HCT116 (cell line): ENCODE measurements at regions not wholly inside any gene's neighbourhood (a gene's known extent, or its start where the extent isn't known, plus 50 kb on each side); places are given as distances from the start of the nearest gene placed in this dataset.

Experiments used
- ATAC-seq: fragments of 200-7000 bp; cut with Tn5 transposase; 2 replicates; pipeline ENCODE4 v1.9.1; 2020; ENCODE audit warnings: mild to moderate bottlenecking, moderate library complexity
- BruUV-seq: library from RNA; stranded (reverse); fragments of 400-500 nt; replicated peaks from 2 replicates; lab custom pipeline; 2021; lab: Mats Ljungman, UMichigan
- CTCF ChIA-PET: fragments of 300-600 bp; sonication (Branson Sonifier 250); formaldehyde crosslinking; loops from one replicate; lab custom pipeline; 2021; ENCODE audit warnings: antibody characterized with exemption; lab: Charles Lee
- POLR2A ChIA-PET: fragments of 300-600, 350-600 bp; sonication (Branson Sonifier 250); formaldehyde crosslinking; loops from one replicate; lab custom pipeline; 2021; ENCODE audit warnings: antibody characterized with exemption; lab: Charles Lee
- RAD21 ChIA-PET, 2 experiments: fragments of 300-600 bp; sonication (Branson Sonifier 250); formaldehyde crosslinking; loops; one replicate each; lab custom pipeline; 2023; ENCODE audit warnings: low total read pairs in 2 of 2; ENCODE audit not compliant: uncharacterized antibody in 2 of 2, unreplicated experiment in 2 of 2, low non-redundant PET in 1 of 2; lab: Charles Lee
- DNase-seq: peaks from one replicate; pipeline ENCODE4 v3.0.0-alpha.2; 2010; ENCODE audit warnings: low read depth, low spot score
- H2AFZ ChIP-seq: fragments of 200-600 bp; shearing (Covaris generic), sonication (generic); 2 replicates; pipeline ENCODE4 v1.6.1; 2017; ENCODE audit warnings: low read depth, mixed run types, mixed read lengths, antibody characterized with exemption, low read length; ENCODE audit not compliant: poor library complexity, severe bottlenecking
- H3K27ac ChIP-seq: 2 replicates; pipeline ENCODE4 v1.5.1; 2012; ENCODE audit warnings: low read depth, low read length
- H3K27me3 ChIP-seq: fragments of 200-600 bp; sonication (generic); 2 replicates; pipeline ENCODE4 v1.6.1; 2016; ENCODE audit warnings: mixed run types, low read length, mixed read lengths; ENCODE audit not compliant: insufficient read depth
- H3K36me3 ChIP-seq, 2 experiments: fragments of 200-500 bp in 1 of 2; fragments of 200-600 bp in 1 of 2; sonication (Bioruptor generic) in 1 of 2; sonication (generic) in 1 of 2; 2 replicates each; pipeline versions ENCODE4 v1.5.1 to v1.6.1; 2014 to 2016; ENCODE audit warnings: low read length in 2 of 2, inconsistent platforms in 1 of 2, mixed read lengths in 1 of 2, mixed run types in 1 of 2; ENCODE audit not compliant: insufficient read depth in 2 of 2, control insufficient read depth in 1 of 2
- H3K4me1 ChIP-seq, 2 experiments: fragments of 200-600 bp in 1 of 2; sonication (generic) in 1 of 2; 2 replicates each; pipeline versions ENCODE4 v1.5.1 to v1.6.1; 2012 to 2017; ENCODE audit warnings: low read length in 2 of 2, inconsistent platforms in 1 of 2, mild to moderate bottlenecking in 1 of 2, mixed read lengths in 1 of 2, mixed run types in 1 of 2, moderate library complexity in 1 of 2; ENCODE audit not compliant: insufficient read depth in 2 of 2, control insufficient read depth in 1 of 2
- H3K4me2 ChIP-seq: fragments of 200-600 bp; sonication (generic); 2 replicates; pipeline ENCODE4 v1.6.1; 2017; ENCODE audit warnings: mixed run types, low read length, mixed read lengths
- H3K4me3 ChIP-seq, 2 experiments: fragments of 200-600 bp in 1 of 2; sonication (generic) in 1 of 2; replicated peaks in 1 of 2; 2 replicates each; pipeline ENCODE4 v1.5.1; 2011 to 2016; ENCODE audit warnings: low read length in 2 of 2, control low read depth in 1 of 2, low read depth in 1 of 2, mild to moderate bottlenecking in 1 of 2, mixed read lengths in 1 of 2, mixed run types in 1 of 2
- H3K79me2 ChIP-seq: fragments of 200-600 bp; sonication (generic); 2 replicates; pipeline ENCODE4 v1.6.1; 2017; ENCODE audit warnings: mild to moderate bottlenecking, mixed run types, low read length, moderate library complexity, mixed read lengths; ENCODE audit not compliant: insufficient read depth
- H3K9ac ChIP-seq: fragments of 200-600 bp; sonication (generic); 2 replicates; pipeline ENCODE4 v1.6.1; 2016; ENCODE audit warnings: low read length, mixed read lengths
- H3K9me2 ChIP-seq: fragments of 200-600 bp; sonication (generic), shearing (Covaris generic); 2 replicates; pipeline ENCODE4 v1.6.1; 2017; ENCODE audit warnings: mixed run types, mild to moderate bottlenecking, moderate library complexity; ENCODE audit not compliant: insufficient read depth
- H3K9me3 ChIP-seq, 2 experiments: fragments of 200-500 bp in 1 of 2; fragments of 200-600 bp in 1 of 2; sonication (Bioruptor generic) in 1 of 2; sonication (generic) in 1 of 2; 2 replicates each; pipeline ENCODE4 v1.6.1; 2014 to 2017; ENCODE audit warnings: low read length in 2 of 2, mixed read lengths in 2 of 2, inconsistent platforms in 1 of 2, low read depth in 1 of 2, mild to moderate bottlenecking in 1 of 2, mixed run types in 1 of 2, moderate library complexity in 1 of 2; ENCODE audit not compliant: control insufficient read depth in 1 of 2, insufficient read depth in 1 of 2
- H4K20me1 ChIP-seq: fragments of 200-600 bp; sonication (generic), shearing (Covaris generic); 2 replicates; pipeline ENCODE4 v1.6.1; 2017; ENCODE audit warnings: mixed run types, mild to moderate bottlenecking, moderate library complexity; ENCODE audit not compliant: insufficient read depth
- EGR1 ChIP-seq: IDR thresholded peaks from 2 replicates; pipeline ENCODE4 v1.6.1; 2012; ENCODE audit warnings: low read depth
- FOSL1 ChIP-seq: IDR thresholded peaks from 2 replicates; pipeline ENCODE4 v1.6.1; 2012; ENCODE audit warnings: low read depth
- REST ChIP-seq: IDR thresholded peaks from 2 replicates; pipeline ENCODE4 v1.6.1; 2012; ENCODE audit warnings: low read depth
- intact Hi-C: fragments of 100-400 bp; cut with micrococcal nuclease; formaldehyde crosslinking; loops from 2 replicates; pipeline ENCODE4 v1.10.0; 2022

DNA sequence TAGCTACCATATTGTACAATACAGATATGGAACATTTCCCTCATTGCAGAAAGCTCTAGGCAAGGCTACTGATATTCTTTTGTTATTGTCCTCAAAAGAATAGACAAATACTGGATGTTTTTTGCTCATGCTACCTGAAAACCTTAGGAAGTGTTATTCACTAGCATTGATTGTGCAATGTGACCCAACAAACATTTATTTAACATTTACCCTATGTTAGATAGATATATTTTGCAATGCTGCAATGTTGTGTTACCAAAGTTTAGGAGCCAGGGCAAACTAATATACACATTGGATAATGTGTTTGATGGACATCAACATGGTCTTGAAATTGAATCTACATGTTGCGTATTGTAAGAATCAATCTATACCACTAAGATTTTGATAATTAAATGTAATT lies 112.8 kb upstream of the CREB5 start:
- Histone ChIP-seq H3K4me2 (no peak overlapping the region), H3K9ac (no peak overlapping the region), H3K36me3 (no peaks in the 10 kb centered on the region), H3K79me2 (no peaks in the 10 kb centered on the region), H3K27me3 (0 out of 2 replicates have a peak, but pooled peaks cover under 1% of the 10 kb centered on the region), H4K20me1 (no peaks in the 10 kb centered on the region), H3K4me1 (no peaks in the 10 kb centered on the region), H2AFZ (peak overlapping the region; percentile 75), H3K4me3 (no peak overlapping the region), H3K27ac (no peak overlapping the region), H3K9me3 (no peaks in the 10 kb centered on the region), H3K9me2 (no peaks in the 10 kb centered on the region)
- ATAC-seq (no peak), DNase-seq (no peak)
- ChIA-PET RAD21 (interaction anchor here in 1 of 2 experiments (0.7 kb wide), 1 partner anchor 62 kb away, joined by 3 read pairs; no protein-coding TSS in a partner anchor), CTCF (interaction anchor here (0.7 to 1.3 kb wide), 6 partner anchors 10 to 622 kb away, joined by 3 to 12 read pairs (median 6); no protein-coding TSS in a partner anchor), POLR2A (no interaction called here)
- intact Hi-C loops, result loop anchor here (1.0 kb wide), 1 partner anchor 327 kb away; no protein-coding TSS in a partner anchor
- TF ChIP-seq EGR1 (no peak), REST (no peak), FOSL1 (no peak)
- BruUV-seq, result no TSS peak

DNA sequence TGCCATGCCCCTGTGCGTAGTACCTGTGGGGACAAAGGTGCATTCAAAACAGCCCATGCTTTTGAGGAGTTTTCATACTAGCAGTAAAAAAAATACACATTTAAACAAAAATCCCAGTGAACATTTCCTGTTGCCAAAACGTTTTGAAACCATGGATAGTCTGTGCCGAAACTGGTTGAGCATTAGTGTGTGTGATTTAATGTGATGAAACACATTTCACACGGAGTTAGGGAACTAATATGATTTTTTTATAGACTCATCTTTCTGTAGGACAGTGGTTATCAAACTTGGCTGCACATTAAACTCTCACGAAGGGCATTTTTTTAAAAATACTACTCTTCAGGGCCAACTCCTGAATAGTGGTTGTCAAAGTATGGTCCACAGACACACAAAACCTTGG lies 111.8 kb upstream of the CREB5 start:
- Histone ChIP-seq H3K4me3 (no peak overlapping the region), H3K4me2 (no peak overlapping the region), H3K27ac (no peak overlapping the region), H3K9me2 (no peaks in the 10 kb centered on the region), H2AFZ (no peak overlapping the region), H3K9me3 (no peaks in the 10 kb centered on the region), H3K79me2 (no peaks in the 10 kb centered on the region), H4K20me1 (no peaks in the 10 kb centered on the region), H3K9ac (no peak overlapping the region), H3K4me1 (no peaks in the 10 kb centered on the region)
- intact Hi-C loops, result no loop called here
- CTCF ChIA-PET, result no interaction called here
- POLR2A ChIA-PET, result no interaction called here
- DNase-seq, result no peak
- no peak for ATAC-seq
- no TSS peak for BruUV-seq
- TF ChIP-seq FOSL1, result no peak
- TF ChIP-seq, all 23 proteins: peak for 0
- Histone ChIP-seq H3K27me3 (peaks cover 6% of the 10 kb centered on the region; the same call in 1 of the 2 replicates), H3K36me3 (no peaks in the 10 kb centered on the region)
- RAD21 ChIA-PET, result no interaction called here
